Esophagus squamous epithelium (tissue), 5 donors: ENCODE measurements at regions not wholly inside any gene's neighbourhood (a gene's known extent, or its start where the extent isn't known, plus 50 kb on each side); places are given as distances from the start of the nearest gene placed in this dataset.

Experiments
- DNase-seq: peaks from one replicate; lab custom pipeline; 2025; lab: John Stamatoyannopoulos, UW
- H3K27ac ChIP-seq, 4 donors: fragments of 200-600 bp; sonication (generic); one replicate each; pipeline ENCODE4 v1.5.1; 2016 to 2019; ENCODE audit warnings: mild to moderate bottlenecking in 1 of 4
- H3K27me3 ChIP-seq, 4 donors: fragments of 200-600 bp; sonication (generic); 1 replicate in 3 of 4; 2 replicates in 1 of 4; pipeline versions ENCODE4 v1.5.1 to v1.6.0; 2017 to 2021; ENCODE audit warnings: antibody characterized with exemption in 1 of 4
- H3K36me3 ChIP-seq, 3 donors: fragments of 200-600 bp; sonication (generic); one replicate each; pipeline ENCODE4 v1.5.1; 2016 to 2019
- H3K4me1 ChIP-seq, 3 donors: fragments of 200-600 bp; sonication (generic); one replicate each; pipeline ENCODE4 v1.5.1; 2017 to 2019
- H3K4me3 ChIP-seq, 4 donors: fragments of 200-600 bp; sonication (generic); 1 replicate in 3 of 4; 2 replicates in 1 of 4; pipeline ENCODE4 v1.5.1; 2016 to 2019; ENCODE audit warnings: mild to moderate bottlenecking in 2 of 4, moderate library complexity in 1 of 4
- H3K9me3 ChIP-seq, 3 donors: fragments of 200-600 bp; sonication (generic); one replicate each; pipeline ENCODE4 v1.5.1; 2016 to 2019
- CTCF ChIP-seq, 6 experiments: fragments of 450-650 bp in 4 of 6; fragments of 200-600 bp in 2 of 6; sonication (generic) in 2 of 6; IDR thresholded peaks; one replicate each; pipeline ENCODE4 v1.5.1; 2016 to 2019; ENCODE audit warnings: antibody characterized with exemption in 6 of 6, mild to moderate bottlenecking in 4 of 6, moderate library complexity in 4 of 6
- POLR2A ChIP-seq, 4 donors: fragments of 450-650 bp; IDR thresholded peaks; one replicate each; pipeline ENCODE4 v1.6.1; 2017; ENCODE audit warnings: antibody characterized with exemption in 4 of 4, mild to moderate bottlenecking in 4 of 4, moderate library complexity in 3 of 4
- WGBS, 2 donors: methylation state at CpG; one replicate each; pipeline ENCODE4 v1.1.5; 2018; 5-methylcytosine and 5-hydroxymethylcytosine counted together
- intact Hi-C: fragments of 100-400 bp; cut with DNase I; formaldehyde crosslinking; loops from one replicate; pipeline ENCODE4 v1.15.0; 2022
- donor health status: DM: yes; HTN: yes; CAD: no.

GRCh38 chr5:19001539-19001938 lies 986.5 kb downstream of the CDH18 start:
- Histone ChIP-seq H3K4me3 (no peak overlapping the region), H3K9me3 (no peaks in the 10 kb centered on the region), H3K4me1 (no peaks in the 10 kb centered on the region), H3K27ac (no peak overlapping the region), H3K27me3 (no peaks in the 10 kb centered on the region), H3K36me3 (no peaks in the 10 kb centered on the region)
- no peak for TF ChIP-seq POLR2A (IDR thresholded peaks at IDR 0.05)
- no peak for TF ChIP-seq CTCF (IDR thresholded peaks at IDR 0.05)
- no peak for DNase-seq
- intact Hi-C loops, result no loop called here
- 48 to 65% methylated on average over 2 of the region's 2 CpGs for WGBS, 2 donors

GRCh38 chr5:19002111-19002510 lies 985.9 kb downstream of the CDH18 start:
- DNase-seq, result no peak
- no peak overlapping the region for H3K27ac ChIP-seq
- 9 to 25% methylated on average over 1 of the region's 1 CpG for WGBS, 2 donors

GRCh38 chr5:19018822-19019221 lies 969.2 kb downstream of the CDH18 start:
- H3K9me3 ChIP-seq, result no peaks in the 10 kb centered on the region
- no peak overlapping the region for H3K27ac ChIP-seq
- WGBS, 2 donors, result 51 to 60% methylated on average over 5 of the region's 5 CpGs
- no peak for TF ChIP-seq POLR2A (IDR thresholded peaks at IDR 0.05)
- H3K4me1 ChIP-seq, result no peaks in the 10 kb centered on the region
- no peaks in the 10 kb centered on the region for H3K27me3 ChIP-seq
- no peak for DNase-seq
- H3K36me3 ChIP-seq, result no peaks in the 10 kb centered on the region
- intact Hi-C loops, result no loop called here
- H3K4me3 ChIP-seq, result no peak overlapping the region

More at GRCh38 chr5:19002111-19002510, 985.9 kb downstream of the CDH18 start:
- no peaks in the 10 kb centered on the region for H3K27me3 ChIP-seq
- H3K4me1 ChIP-seq, result no peaks in the 10 kb centered on the region
- TF ChIP-seq POLR2A (IDR thresholded peaks at IDR 0.05) (no peak), CTCF (IDR thresholded peaks at IDR 0.05) (no peak)
- H3K9me3 ChIP-seq, result no peaks in the 10 kb centered on the region
- H3K36me3 ChIP-seq, result no peaks in the 10 kb centered on the region
- intact Hi-C loops, result no loop called here
- no peak overlapping the region for H3K4me3 ChIP-seq

- WGBS, 2 donors, result 36 to 42% methylated on average over 3 of the region's 3 CpGs
- no peaks in the 10 kb centered on the region for H3K9me3 ChIP-seq
- no peaks in the 10 kb centered on the region for H3K36me3 ChIP-seq
- DNase-seq, result no peak
- no peaks in the 10 kb centered on the region for H3K4me1 ChIP-seq
- intact Hi-C loops, result no loop called here
- no peak for TF ChIP-seq POLR2A (IDR thresholded peaks at IDR 0.05)
- TF ChIP-seq CTCF (IDR thresholded peaks at IDR 0.05), result no peak
- no peaks in the 10 kb centered on the region for H3K27me3 ChIP-seq
- H3K27ac ChIP-seq, result no peak overlapping the region
- H3K4me3 ChIP-seq, result no peak overlapping the region
Measured at GRCh38 chr5:19031491-19031890, 956.5 kb downstream of the CDH18 start.

GRCh38 chr5:19035816-19036215 lies 952.2 kb downstream of the CDH18 start:
- Histone ChIP-seq H3K9me3 (no peaks in the 10 kb centered on the region), H3K27me3 (no peaks in the 10 kb centered on the region), H3K27ac (no peak overlapping the region), H3K4me1 (no peaks in the 10 kb centered on the region), H3K36me3 (no peaks in the 10 kb centered on the region), H3K4me3 (no peak overlapping the region)
- intact Hi-C loops, result no loop called here
- DNase-seq, result no peak
- WGBS, 2 donors, result 0 to 54% methylated on average over 1 of the region's 1 CpG
- TF ChIP-seq CTCF (IDR thresholded peaks at IDR 0.05) (no peak), POLR2A (IDR thresholded peaks at IDR 0.05) (no peak)

GRCh38 chr5:19042106-19042505 lies 945.9 kb downstream of the CDH18 start:
- no peaks in the 10 kb centered on the region for H3K4me1 ChIP-seq
- no peaks in the 10 kb centered on the region for H3K36me3 ChIP-seq
- no peaks in the 10 kb centered on the region for H3K9me3 ChIP-seq
- 78 to 84% methylated on average over 2 of the region's 2 CpGs for WGBS, 2 donors
- H3K27me3 ChIP-seq, result no peaks in the 10 kb centered on the region
- intact Hi-C loops, result no loop called here
- no peak overlapping the region for H3K27ac ChIP-seq
- TF ChIP-seq CTCF (IDR thresholded peaks at IDR 0.05) (no peak), POLR2A (IDR thresholded peaks at IDR 0.05) (no peak)
- H3K4me3 ChIP-seq, result no peak overlapping the region
- no peak for DNase-seq
